ENCODE measurements at regions not wholly inside any gene's neighbourhood (a gene's known extent, or its start where the extent isn't known, plus 50 kb on each side); places are given as distances from the start of the nearest gene placed in this dataset.

- Histone ChIP-seq H3K4me1 (replicated peaks in 1 of 2; ENCODE audit: control insufficient read depth in 2 of 2, insufficient read depth in 2 of 2, low read length in 2 of 2) (peaks cover 0 to 4% of the 10 kb centered on the region in 2 experiments; a peak in 1 of 5 replicates), H3K9ac (ENCODE audit: insufficient read depth in 1 of 2, low read depth in 2 of 2, low read length in 2 of 2) (no peak overlapping the region), H4K20me1 (replicated peaks; ENCODE audit: control insufficient read depth, insufficient read depth, low read length) (no peaks in the 10 kb centered on the region), H3K27ac (ENCODE audit: extremely low read depth, low read depth, low read length) (no peak overlapping the region), H3K9me3 (replicated peaks; ENCODE audit: control insufficient read depth, insufficient read depth, low read depth, low read length) (no peaks in the 10 kb centered on the region; the same call in 1 of the 2 replicates), H3K9me1 (ENCODE audit: control insufficient read depth, insufficient read depth, low read length) (no peaks in the 10 kb centered on the region), H3K4me2 (ENCODE audit: insufficient read depth, low read length) (no peak overlapping the region), H3K36me3 (ENCODE audit: control insufficient read depth, insufficient read depth, low read length) (no peaks in the 10 kb centered on the region), H2AFZ (ENCODE audit: low read depth, low read length) (no peak overlapping the region), H3K27me3 (ENCODE audit: control insufficient read depth in 2 of 2, insufficient read depth in 2 of 2, low read length in 2 of 2) (no peaks in the 10 kb centered on the region; a peak in 1 of 5 replicates), H3K4me3 (no peak overlapping the region), H3K79me2 (ENCODE audit: control insufficient read depth, insufficient read depth, low read length) (no peaks in the 10 kb centered on the region)
- FAIRE-seq (no peak), ATAC-seq (no peak), DNase-seq (ENCODE audit: extremely low read depth in 1 of 4, low spot score in 3 of 4) (no peak)
- TF ChIP-seq FOS (IDR thresholded peaks at IDR 0.05; ENCODE audit: extremely low read depth, insufficient read length) (no peak), DLX4 (CRISPR knock-in tag; IDR thresholded peaks at IDR 0.05) (no peak), MAFF (IDR thresholded peaks at IDR 0.05; ENCODE audit: low read length) (no peak), E2F5 (CRISPR knock-in tag; IDR thresholded peaks at IDR 0.05) (no peak), SLC30A9 (CRISPR knock-in tag; IDR thresholded peaks at IDR 0.05) (no peak), MED1 (CRISPR knock-in tag; IDR thresholded peaks at IDR 0.05; ENCODE audit: borderline replicate concordance) (no peak)
- CTCF ChIA-PET (ENCODE audit: low intra/inter-chr PET ratio) = no interaction called here
- POLR2A ChIA-PET = no interaction called here
- no TSS peak for BruUV-seq (replicated peaks)
- WGBS (ENCODE audit: insufficient coverage, low coverage, missing lambda C conversion rate) = 3% methylated on average over 5 of the region's 5 CpGs
- intact Hi-C loops (cut with micrococcal nuclease) (no loop called here), in situ Hi-C loops (cut with MboI) (no loop called here)
Measured at GRCh38 chr2:2755990-2756389, 424.9 kb upstream of the MYT1L start.

All from K562 (cell line).